SK-N-SH (cell line): ENCODE measurements at regions not wholly inside any gene's neighbourhood (a gene's known extent, or its start where the extent isn't known, plus 50 kb on each side); places are given as distances from the start of the nearest gene placed in this dataset.

ENCODE experiments used
- CTCF ChIA-PET: fragments of 300-600, 350-600 bp; formaldehyde crosslinking; extraction: SDS; loops from one replicate; lab custom pipeline; 2021; lab: Yijun Ruan, JAX
- POLR2A ChIA-PET: fragments of 350-600 bp; sonication (Branson Sonifier 250); formaldehyde crosslinking; extraction: SDS; loops from one replicate; lab custom pipeline; 2020; ENCODE audit warnings: antibody characterized with exemption, inconsistent platforms; lab: Yijun Ruan, JAX
- DNase-seq: peaks from one replicate; pipeline ENCODE4 v3.0.0; 2012
- H2AFZ ChIP-seq: fragments of 200-600 bp; sonication (generic); 2 replicates; pipeline ENCODE4 v1.8.1; 2016; ENCODE audit warnings: antibody characterized with exemption, mild to moderate bottlenecking, low read depth
- H3F3A ChIP-seq: fragments of 200-600 bp; sonication (generic); replicated peaks from 2 replicates; pipeline ENCODE3; 2016; ENCODE audit warnings: antibody characterized with exemption, mild to moderate bottlenecking; ENCODE audit not compliant: insufficient read depth
- H3K27ac ChIP-seq, 2 experiments: fragments of 200-500 bp in 1 of 2; fragments of 200-600 bp in 1 of 2; sonication (Bioruptor generic) in 1 of 2; sonication (generic), shearing (Covaris generic) in 1 of 2; 2 replicates each; pipeline versions ENCODE4 v1.5.1 to v1.6.1; 2014 to 2016; ENCODE audit warnings: low read depth in 2 of 2, inconsistent platforms in 1 of 2, low read length in 1 of 2, mild to moderate bottlenecking in 1 of 2, mixed read lengths in 1 of 2
- H3K27me3 ChIP-seq: fragments of 200-600 bp; sonication (generic), shearing (Covaris generic); 2 replicates; pipeline ENCODE4 v1.6.1; 2016; ENCODE audit warnings: mixed run types; ENCODE audit not compliant: insufficient read depth
- H3K36me3 ChIP-seq, 2 experiments: fragments of 200-500 bp in 1 of 2; fragments of 200-600 bp in 1 of 2; sonication (Bioruptor generic) in 1 of 2; sonication (generic) in 1 of 2; replicated peaks in 1 of 2; 2 replicates each; pipeline versions ENCODE3 to v1.5.1; 2014 to 2016; ENCODE audit warnings: low read length in 1 of 2, mild to moderate bottlenecking in 1 of 2; ENCODE audit not compliant: insufficient read depth in 2 of 2, control insufficient read depth in 1 of 2
- H3K4me1 ChIP-seq, 2 experiments: fragments of 200-500 bp in 1 of 2; fragments of 200-600 bp in 1 of 2; sonication (Bioruptor generic) in 1 of 2; sonication (generic), shearing (Covaris generic) in 1 of 2; 2 replicates each; pipeline versions ENCODE4 v1.5.1 to v1.6.1; 2014 to 2016; ENCODE audit warnings: low read depth in 1 of 2, low read length in 1 of 2, mixed run types in 1 of 2; ENCODE audit not compliant: insufficient read depth in 2 of 2, control insufficient read depth in 1 of 2
- H3K4me2 ChIP-seq: fragments of 200-600 bp; sonication (generic), shearing (Covaris generic); 2 replicates; pipeline ENCODE4 v1.6.1; 2017; ENCODE audit warnings: mixed run types
- H3K4me3 ChIP-seq, 2 experiments: fragments of 200-500 bp in 1 of 2; fragments of 200-600 bp in 1 of 2; sonication (Bioruptor generic) in 1 of 2; sonication (generic), shearing (Covaris generic) in 1 of 2; 2 replicates each; pipeline versions ENCODE4 v1.5.1 to v1.8.1; 2014 to 2016; ENCODE audit warnings: low read depth in 2 of 2, inconsistent platforms in 1 of 2, low read length in 1 of 2, mild to moderate bottlenecking in 1 of 2, mixed read lengths in 1 of 2, moderate library complexity in 1 of 2
- H3K79me2 ChIP-seq: fragments of 200-600 bp; sonication (generic); 2 replicates; pipeline ENCODE4 v1.8.1; 2017; ENCODE audit warnings: mild to moderate bottlenecking; ENCODE audit not compliant: insufficient read depth
- H3K9ac ChIP-seq: fragments of 200-600 bp; sonication (generic); 2 replicates; pipeline ENCODE4 v1.6.1; 2017; ENCODE audit warnings: mixed run types
- H3K9me2 ChIP-seq: fragments of 200-600 bp; sonication (generic); 2 replicates; pipeline ENCODE4 v1.6.1; 2017; ENCODE audit warnings: mixed run types
- H3K9me3 ChIP-seq: fragments of 200-600 bp; sonication (generic); 2 replicates; pipeline ENCODE4 v1.6.1; 2017; ENCODE audit warnings: mixed run types, mild to moderate bottlenecking, moderate library complexity
- H4K20me1 ChIP-seq: fragments of 200-600 bp; sonication (generic); 2 replicates; pipeline ENCODE4 v1.6.1; 2017; ENCODE audit warnings: mild to moderate bottlenecking, mixed run types; ENCODE audit not compliant: insufficient read depth
- CHD2 ChIP-seq: fragments of 150-350 bp; IDR thresholded peaks from 2 replicates; pipeline ENCODE4 v1.6.1; 2018; ENCODE audit warnings: low read length; ENCODE audit not compliant: partially characterized antibody
- ELF1 ChIP-seq: IDR thresholded peaks from 2 replicates; pipeline ENCODE4 v1.4.0; 2012
- EP300 ChIP-seq, 2 experiments: IDR thresholded peaks; 2 replicates each; pipeline versions ENCODE4 v1.4.0 to v1.6.1; 2012; ENCODE audit warnings: borderline replicate concordance in 1 of 2, low read depth in 1 of 2, low read length in 1 of 2
- EZH2phosphoT487 ChIP-seq: fragments of 200-600 bp; sonication (generic); IDR thresholded peaks from 2 replicates; pipeline ENCODE4 v1.6.1; 2017; ENCODE audit warnings: low read depth, mixed run types, mild to moderate bottlenecking, antibody characterized with exemption, moderate library complexity, borderline replicate concordance
- FOSL2 ChIP-seq: IDR thresholded peaks from 2 replicates; pipeline ENCODE4 v1.4.0; 2012; ENCODE audit warnings: low read depth, mild to moderate bottlenecking, moderate library complexity, borderline replicate concordance
- GABPA ChIP-seq: IDR thresholded peaks from 2 replicates; pipeline ENCODE4 v1.4.0; 2012; ENCODE audit warnings: low read depth, mild to moderate bottlenecking
- GATA2 ChIP-seq: sonication (generic); formaldehyde crosslinking; IDR thresholded peaks from 2 replicates; pipeline ENCODE4 v1.5.0; 2020; ENCODE audit warnings: mild to moderate bottlenecking, missing genetic modification reagents
- MEF2A ChIP-seq: IDR thresholded peaks from 2 replicates; pipeline ENCODE4 v1.4.0; 2012; ENCODE audit warnings: low read depth, borderline replicate concordance
- NRF1 ChIP-seq: IDR thresholded peaks from 2 replicates; pipeline ENCODE4 v1.6.1; 2012; ENCODE audit warnings: low read depth, mild to moderate bottlenecking, low read length
- RAD21 ChIP-seq: IDR thresholded peaks from 2 replicates; pipeline ENCODE4 v1.6.1; 2012; ENCODE audit warnings: mild to moderate bottlenecking, low read length
- RCOR1 ChIP-seq: fragments of 150-350 bp; IDR thresholded peaks from 2 replicates; pipeline ENCODE4 v1.6.1; 2017; ENCODE audit warnings: antibody characterized with exemption, low read length
- RXRA ChIP-seq: IDR thresholded peaks from 2 replicates; pipeline ENCODE4 v1.4.0; 2012; ENCODE audit warnings: low read depth, mild to moderate bottlenecking, borderline replicate concordance
- SMC3 ChIP-seq: IDR thresholded peaks from 2 replicates; pipeline ENCODE4 v1.6.1; 2012; ENCODE audit warnings: low read depth, low read length, improper control_type of control experiment
- TAF1 ChIP-seq: IDR thresholded peaks from 2 replicates; pipeline ENCODE4 v1.6.1; 2012; ENCODE audit warnings: low read depth, mild to moderate bottlenecking, low read length, moderate library complexity, borderline replicate concordance
- TCF12 ChIP-seq: IDR thresholded peaks from 2 replicates; pipeline ENCODE4 v1.4.0; 2012
- TEAD4 ChIP-seq: IDR thresholded peaks from 2 replicates; pipeline ENCODE4 v1.4.0; 2012; ENCODE audit warnings: mild to moderate bottlenecking, borderline replicate concordance; ENCODE audit not compliant: insufficient read depth
- WGBS: methylation state at CpG from one replicate; pipeline ENCODE4 v1.1.6; 2017; ENCODE audit warnings: low lambda C conversion rate; 5-methylcytosine and 5-hydroxymethylcytosine counted together
- TF ChIP-seq, protein P1 (sequence below): fragments of 150-350 bp; IDR thresholded peaks from 2 replicates; pipeline ENCODE4 v1.6.1; 2017; ENCODE audit warnings: antibody characterized with exemption, low read length, low read depth, borderline replicate concordance
- TF ChIP-seq, protein P2 (sequence below): IDR thresholded peaks from 2 replicates; pipeline ENCODE4; 2012
- TF ChIP-seq, protein P3 (sequence below): fragments of 150-350 bp; IDR thresholded peaks from 2 replicates; pipeline ENCODE4 v1.6.1; 2016; ENCODE audit warnings: mild to moderate bottlenecking, low read depth, low read length
- TF ChIP-seq, protein P4 (sequence below): fragments of 200-600 bp; sonication (generic); IDR thresholded peaks from 2 replicates; pipeline ENCODE4 v1.6.1; 2017; ENCODE audit warnings: antibody characterized with exemption, mild to moderate bottlenecking, moderate library complexity

DNA sequence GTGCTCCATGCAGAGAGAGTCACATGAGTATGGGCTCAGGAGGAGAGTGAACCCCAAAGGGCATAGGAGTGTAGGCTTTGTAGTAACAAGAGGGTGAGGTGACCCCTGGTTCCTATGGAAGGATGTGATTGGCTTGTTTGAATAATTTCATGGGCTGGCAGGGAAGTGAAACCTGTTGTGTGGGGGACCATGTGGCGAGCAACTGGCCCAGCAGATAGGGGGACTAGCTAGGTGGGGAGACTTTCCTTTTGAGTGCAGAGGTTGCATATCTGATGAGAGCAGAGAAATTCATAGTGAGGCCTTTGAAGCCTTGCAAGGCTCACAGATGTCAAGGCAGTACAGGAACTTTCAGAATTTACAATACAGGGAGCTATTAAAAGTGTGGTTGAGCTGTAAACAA lies 247.9 kb upstream of the SLC35B3 start:
- no peak for DNase-seq
- CTCF ChIA-PET, result no interaction called here
- TF ChIP-seq RCOR1, result no peak
- TF ChIP-seq, protein P1, sequence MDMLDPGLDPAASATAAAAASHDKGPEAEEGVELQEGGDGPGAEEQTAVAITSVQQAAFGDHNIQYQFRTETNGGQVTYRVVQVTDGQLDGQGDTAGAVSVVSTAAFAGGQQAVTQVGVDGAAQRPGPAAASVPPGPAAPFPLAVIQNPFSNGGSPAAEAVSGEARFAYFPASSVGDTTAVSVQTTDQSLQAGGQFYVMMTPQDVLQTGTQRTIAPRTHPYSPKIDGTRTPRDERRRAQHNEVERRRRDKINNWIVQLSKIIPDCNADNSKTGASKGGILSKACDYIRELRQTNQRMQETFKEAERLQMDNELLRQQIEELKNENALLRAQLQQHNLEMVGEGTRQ, result no peak
- no peak for TF ChIP-seq RAD21
- no peak for TF ChIP-seq NRF1
- TF ChIP-seq CHD2, result no peak
- no peak for TF ChIP-seq MEF2A
- TF ChIP-seq, protein P2, sequence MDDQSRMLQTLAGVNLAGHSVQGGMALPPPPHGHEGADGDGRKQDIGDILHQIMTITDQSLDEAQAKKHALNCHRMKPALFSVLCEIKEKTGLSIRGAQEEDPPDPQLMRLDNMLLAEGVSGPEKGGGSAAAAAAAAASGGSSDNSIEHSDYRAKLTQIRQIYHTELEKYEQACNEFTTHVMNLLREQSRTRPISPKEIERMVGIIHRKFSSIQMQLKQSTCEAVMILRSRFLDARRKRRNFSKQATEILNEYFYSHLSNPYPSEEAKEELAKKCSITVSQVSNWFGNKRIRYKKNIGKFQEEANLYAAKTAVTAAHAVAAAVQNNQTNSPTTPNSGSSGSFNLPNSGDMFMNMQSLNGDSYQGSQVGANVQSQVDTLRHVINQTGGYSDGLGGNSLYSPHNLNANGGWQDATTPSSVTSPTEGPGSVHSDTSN, result no peak
- no peak for TF ChIP-seq GABPA
- TF ChIP-seq SMC3, result no peak
- no peak for TF ChIP-seq GATA2 (CRISPR knock-in tag)
- TF ChIP-seq, protein P3, sequence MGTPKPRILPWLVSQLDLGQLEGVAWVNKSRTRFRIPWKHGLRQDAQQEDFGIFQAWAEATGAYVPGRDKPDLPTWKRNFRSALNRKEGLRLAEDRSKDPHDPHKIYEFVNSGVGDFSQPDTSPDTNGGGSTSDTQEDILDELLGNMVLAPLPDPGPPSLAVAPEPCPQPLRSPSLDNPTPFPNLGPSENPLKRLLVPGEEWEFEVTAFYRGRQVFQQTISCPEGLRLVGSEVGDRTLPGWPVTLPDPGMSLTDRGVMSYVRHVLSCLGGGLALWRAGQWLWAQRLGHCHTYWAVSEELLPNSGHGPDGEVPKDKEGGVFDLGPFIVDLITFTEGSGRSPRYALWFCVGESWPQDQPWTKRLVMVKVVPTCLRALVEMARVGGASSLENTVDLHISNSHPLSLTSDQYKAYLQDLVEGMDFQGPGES, result no peak
- TF ChIP-seq EZH2phosphoT487, result no peak
- TF ChIP-seq RXRA, result no peak
- TF ChIP-seq TCF12, result no peak
- TF ChIP-seq FOSL2, result no peak

DNA sequence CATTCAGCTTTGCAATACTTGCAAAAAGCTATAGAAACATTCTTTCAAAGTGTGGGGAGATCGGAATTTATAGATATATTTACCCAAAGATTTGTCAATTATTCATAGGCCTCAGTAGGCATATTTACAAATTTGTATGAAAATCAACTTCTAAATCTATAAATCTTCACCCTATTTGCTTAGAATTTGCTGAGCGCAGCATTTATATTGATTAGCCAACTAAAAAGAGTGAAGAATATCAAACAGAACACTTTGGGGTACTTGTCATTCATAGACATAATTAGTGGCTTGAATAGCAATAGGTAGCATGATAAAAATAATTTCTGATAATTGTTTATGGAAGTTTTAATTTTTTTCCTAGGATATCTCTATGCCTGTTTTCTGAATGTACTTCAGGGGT lies 244.5 kb upstream of the SLC35B3 start:
- POLR2A ChIA-PET, result no interaction called here
- TF ChIP-seq, protein P3, result no peak
- no peak for TF ChIP-seq EP300 (IDR thresholded peaks at IDR 0.05; ENCODE audit: borderline replicate concordance in 1 of 2, low read depth in 1 of 2, low read length in 1 of 2)
- TF ChIP-seq, protein P1, result no peak
- no peak for TF ChIP-seq ELF1
- no peak for TF ChIP-seq EZH2phosphoT487
- TF ChIP-seq RCOR1, result no peak
- TF ChIP-seq TAF1, result no peak
- TF ChIP-seq, protein P2, result no peak
- no peak for TF ChIP-seq TCF12
- TF ChIP-seq, protein P4, sequence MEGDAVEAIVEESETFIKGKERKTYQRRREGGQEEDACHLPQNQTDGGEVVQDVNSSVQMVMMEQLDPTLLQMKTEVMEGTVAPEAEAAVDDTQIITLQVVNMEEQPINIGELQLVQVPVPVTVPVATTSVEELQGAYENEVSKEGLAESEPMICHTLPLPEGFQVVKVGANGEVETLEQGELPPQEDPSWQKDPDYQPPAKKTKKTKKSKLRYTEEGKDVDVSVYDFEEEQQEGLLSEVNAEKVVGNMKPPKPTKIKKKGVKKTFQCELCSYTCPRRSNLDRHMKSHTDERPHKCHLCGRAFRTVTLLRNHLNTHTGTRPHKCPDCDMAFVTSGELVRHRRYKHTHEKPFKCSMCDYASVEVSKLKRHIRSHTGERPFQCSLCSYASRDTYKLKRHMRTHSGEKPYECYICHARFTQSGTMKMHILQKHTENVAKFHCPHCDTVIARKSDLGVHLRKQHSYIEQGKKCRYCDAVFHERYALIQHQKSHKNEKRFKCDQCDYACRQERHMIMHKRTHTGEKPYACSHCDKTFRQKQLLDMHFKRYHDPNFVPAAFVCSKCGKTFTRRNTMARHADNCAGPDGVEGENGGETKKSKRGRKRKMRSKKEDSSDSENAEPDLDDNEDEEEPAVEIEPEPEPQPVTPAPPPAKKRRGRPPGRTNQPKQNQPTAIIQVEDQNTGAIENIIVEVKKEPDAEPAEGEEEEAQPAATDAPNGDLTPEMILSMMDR, result no peak
- no peak for TF ChIP-seq TEAD4

More for the DNA sequence above, 247.9 kb upstream of the SLC35B3 start:
- POLR2A ChIA-PET, result no interaction called here
- H3K36me3 ChIP-seq, result no peaks in the 10 kb centered on the region
- H3K4me2 ChIP-seq, result no peak overlapping the region
- no peaks in the 10 kb centered on the region for H3F3A ChIP-seq
- H3K4me1 ChIP-seq, result no peaks in the 10 kb centered on the region
- no peak overlapping the region for H2AFZ ChIP-seq
- no peaks in the 10 kb centered on the region for H3K79me2 ChIP-seq
- H3K27me3 ChIP-seq, result no peaks in the 10 kb centered on the region
- H4K20me1 ChIP-seq, result no peaks in the 10 kb centered on the region
- WGBS, result 0% methylated on average over 1 of the region's 1 CpG
- H3K4me3 ChIP-seq, result no peak overlapping the region
- no peak overlapping the region for H3K27ac ChIP-seq
- no peak overlapping the region for H3K9ac ChIP-seq
- H3K9me2 ChIP-seq, result no peaks in the 10 kb centered on the region
- no peaks in the 10 kb centered on the region for H3K9me3 ChIP-seq

More for the DNA sequence above, 244.5 kb upstream of the SLC35B3 start:
- Histone ChIP-seq H3F3A (no peaks in the 10 kb centered on the region), H3K9ac (no peak overlapping the region), H3K27ac (no peak overlapping the region), H3K27me3 (no peaks in the 10 kb centered on the region), H3K79me2 (no peaks in the 10 kb centered on the region), H4K20me1 (no peaks in the 10 kb centered on the region), H3K4me3 (no peak overlapping the region), H3K9me2 (no peaks in the 10 kb centered on the region), H3K9me3 (no peaks in the 10 kb centered on the region), H3K4me2 (no peak overlapping the region), H2AFZ (no peak overlapping the region), H3K36me3 (no peaks in the 10 kb centered on the region), H3K4me1 (no peaks in the 10 kb centered on the region)
- DNase-seq, result no peak
- CTCF ChIA-PET, result no interaction called here
- WGBS, result 21% methylated on average over 2 of the region's 2 CpGs
